ENCODE measurements at regions not wholly inside any gene's neighbourhood (a gene's known extent, or its start where the extent isn't known, plus 50 kb on each side); places are given as distances from the start of the nearest gene placed in this dataset.

DNA sequence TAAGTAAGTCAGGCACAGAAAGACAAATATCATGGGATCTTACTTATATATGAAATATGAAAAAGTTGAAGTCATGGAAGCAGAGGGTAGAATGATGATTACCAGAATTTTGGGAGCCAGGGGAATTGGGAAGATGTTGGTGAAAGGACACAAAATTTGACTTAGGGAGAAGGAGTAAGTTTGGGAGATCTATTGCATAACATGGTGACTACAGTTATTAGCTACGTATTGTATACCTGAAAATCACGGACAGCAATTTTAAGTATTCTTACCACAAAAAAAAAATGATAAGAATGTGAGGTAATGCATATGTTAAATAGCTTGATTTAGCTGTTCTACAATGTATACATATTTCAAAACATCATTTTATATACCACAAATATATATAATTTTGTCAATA is 94.2 kb upstream of the COL5A2 start:
- TF ChIP-seq, protein P1, sequence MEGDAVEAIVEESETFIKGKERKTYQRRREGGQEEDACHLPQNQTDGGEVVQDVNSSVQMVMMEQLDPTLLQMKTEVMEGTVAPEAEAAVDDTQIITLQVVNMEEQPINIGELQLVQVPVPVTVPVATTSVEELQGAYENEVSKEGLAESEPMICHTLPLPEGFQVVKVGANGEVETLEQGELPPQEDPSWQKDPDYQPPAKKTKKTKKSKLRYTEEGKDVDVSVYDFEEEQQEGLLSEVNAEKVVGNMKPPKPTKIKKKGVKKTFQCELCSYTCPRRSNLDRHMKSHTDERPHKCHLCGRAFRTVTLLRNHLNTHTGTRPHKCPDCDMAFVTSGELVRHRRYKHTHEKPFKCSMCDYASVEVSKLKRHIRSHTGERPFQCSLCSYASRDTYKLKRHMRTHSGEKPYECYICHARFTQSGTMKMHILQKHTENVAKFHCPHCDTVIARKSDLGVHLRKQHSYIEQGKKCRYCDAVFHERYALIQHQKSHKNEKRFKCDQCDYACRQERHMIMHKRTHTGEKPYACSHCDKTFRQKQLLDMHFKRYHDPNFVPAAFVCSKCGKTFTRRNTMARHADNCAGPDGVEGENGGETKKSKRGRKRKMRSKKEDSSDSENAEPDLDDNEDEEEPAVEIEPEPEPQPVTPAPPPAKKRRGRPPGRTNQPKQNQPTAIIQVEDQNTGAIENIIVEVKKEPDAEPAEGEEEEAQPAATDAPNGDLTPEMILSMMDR (IDR thresholded peaks at IDR 0.05): no peak
- no peak for TF ChIP-seq ZFX (IDR thresholded peaks at IDR 0.05; ENCODE audit: borderline replicate concordance)

Measured in 22Rv1 (cell line).